HepG2 (cell line): ENCODE measurements at regions not wholly inside any gene's neighbourhood (a gene's known extent, or its start where the extent isn't known, plus 50 kb on each side); places are given as distances from the start of the nearest gene placed in this dataset.

Experiments
- ARID5B ChIP-seq: IDR thresholded peaks from 2 replicates; pipeline ENCODE4 v1.4.0; 2020; ENCODE audit warnings: mild to moderate bottlenecking, missing genetic modification reagents
- ASH2L ChIP-seq: fragments of 300-600, 200-600 bp; sonication (generic); IDR thresholded peaks from 2 replicates; pipeline ENCODE4 v1.7.0; 2017; ENCODE audit warnings: low read depth, mild to moderate bottlenecking, moderate library complexity, mixed read lengths, low read length; ENCODE audit not compliant: insufficient read length
- CREM ChIP-seq, 2 experiments: sonication (generic) in 1 of 2; formaldehyde crosslinking in 1 of 2; IDR thresholded peaks; 2 replicates each; pipeline versions ENCODE4 v1.4.0 to v1.6.1; 2016 to 2020; ENCODE audit warnings: antibody characterized with exemption in 1 of 2, mild to moderate bottlenecking in 1 of 2, missing genetic modification reagents in 1 of 2
- DBP ChIP-seq: sonication (generic); formaldehyde crosslinking; IDR thresholded peaks from 2 replicates; pipeline ENCODE4 v1.4.0; 2020; ENCODE audit warnings: missing genetic modification reagents; ENCODE audit errors: not compliant biosample characterization
- DRAP1 ChIP-seq: IDR thresholded peaks from 2 replicates; pipeline ENCODE4 v1.6.1; 2016; ENCODE audit warnings: missing genetic modification reagents, missing compliant biosample characterization
- FIP1L1 ChIP-seq: fragments of 200-400 bp; formaldehyde crosslinking; IDR thresholded peaks from 2 replicates; pipeline ENCODE4 v1.6.1; 2018; ENCODE audit warnings: low read depth, mild to moderate bottlenecking, low read length, moderate library complexity, borderline replicate concordance; ENCODE audit not compliant: insufficient read depth
- FOXK1 ChIP-seq: sonication (generic); formaldehyde crosslinking; IDR thresholded peaks from 2 replicates; pipeline ENCODE4 v1.4.0; 2020; ENCODE audit warnings: low read depth, missing genetic modification reagents, borderline replicate concordance
- HNF4A ChIP-seq: sonication (generic); formaldehyde crosslinking; IDR thresholded peaks from 2 replicates; pipeline ENCODE4 v1.4.0; 2020; ENCODE audit warnings: missing genetic modification reagents
- HNRNPK ChIP-seq: fragments of 200-400 bp; formaldehyde crosslinking; IDR thresholded peaks from 2 replicates; pipeline ENCODE4 v1.6.1; 2018; ENCODE audit warnings: low read length, low read depth, moderate library complexity, mild to moderate bottlenecking; ENCODE audit not compliant: poor library complexity, severe bottlenecking
- KAT8 ChIP-seq: IDR thresholded peaks from 2 replicates; pipeline ENCODE4 v1.6.1; 2016; ENCODE audit warnings: missing genetic modification reagents, missing compliant biosample characterization
- KDM6A ChIP-seq: IDR thresholded peaks from 2 replicates; pipeline ENCODE4 v1.6.1; 2016; ENCODE audit warnings: low read depth
- NCOA2 ChIP-seq: sonication (generic); formaldehyde crosslinking; IDR thresholded peaks from 2 replicates; pipeline ENCODE4 v1.8.0; 2022; ENCODE audit warnings: inconsistent platforms
- NCOR1 ChIP-seq: fragments of 200-600 bp; sonication (generic); IDR thresholded peaks from 2 replicates; pipeline ENCODE4 v1.7.0; 2017; ENCODE audit warnings: antibody characterized with exemption, low read length, borderline replicate concordance
- RBFOX2 ChIP-seq: fragments of 200-400 bp; formaldehyde crosslinking; IDR thresholded peaks from 2 replicates; pipeline ENCODE4 v1.6.1; 2017; ENCODE audit warnings: low read depth, mild to moderate bottlenecking, low read length
- RXRB ChIP-seq: IDR thresholded peaks from 2 replicates; pipeline ENCODE4 v1.6.1; 2016; ENCODE audit warnings: borderline replicate concordance, missing genetic modification reagents, missing compliant biosample characterization
- SMYD3 ChIP-seq: sonication (generic); formaldehyde crosslinking; IDR thresholded peaks from 2 replicates; pipeline ENCODE4 v1.8.1; 2023; ENCODE audit warnings: mild to moderate bottlenecking, missing genetic modification reagents
- SOX13 ChIP-seq, 3 experiments: fragments of 450-650 bp in 1 of 3; sonication (generic) in 1 of 3; formaldehyde crosslinking in 1 of 3; IDR thresholded peaks in 2 of 3; conservative IDR thresholded peaks in 1 of 3; 2 replicates each; pipeline versions ENCODE4 v1.5.0 to v1.6.1; 2016 to 2020; ENCODE audit warnings: antibody characterized with exemption in 1 of 3, mild to moderate bottlenecking in 1 of 3, missing compliant biosample characterization in 1 of 3, missing genetic modification reagents in 1 of 3, moderate library complexity in 1 of 3
- ZNF253 ChIP-seq: sonication (generic); formaldehyde crosslinking; IDR thresholded peaks from 2 replicates; pipeline ENCODE4 v1.8.0; 2022; ENCODE audit warnings: mild to moderate bottlenecking, missing genetic modification reagents, borderline replicate concordance
- ZNF263 ChIP-seq: sonication (generic); formaldehyde crosslinking; IDR thresholded peaks from 2 replicates; pipeline ENCODE4 v1.4.0; 2020; ENCODE audit warnings: missing genetic modification reagents
- ZNF614 ChIP-seq: IDR thresholded peaks from 2 replicates; pipeline ENCODE4 v1.6.1; 2018; ENCODE audit warnings: missing biosample characterization, missing genetic modification reagents, inconsistent platforms, borderline replicate concordance
- ZNF652 ChIP-seq: IDR thresholded peaks from 2 replicates; pipeline ENCODE4 v1.6.1; 2016; ENCODE audit warnings: low read depth, borderline replicate concordance
- TF ChIP-seq, protein P1 (sequence below): sonication (generic); IDR thresholded peaks from 2 replicates; pipeline ENCODE4 v1.6.1; 2016; ENCODE audit warnings: low read depth, borderline replicate concordance

DNA sequence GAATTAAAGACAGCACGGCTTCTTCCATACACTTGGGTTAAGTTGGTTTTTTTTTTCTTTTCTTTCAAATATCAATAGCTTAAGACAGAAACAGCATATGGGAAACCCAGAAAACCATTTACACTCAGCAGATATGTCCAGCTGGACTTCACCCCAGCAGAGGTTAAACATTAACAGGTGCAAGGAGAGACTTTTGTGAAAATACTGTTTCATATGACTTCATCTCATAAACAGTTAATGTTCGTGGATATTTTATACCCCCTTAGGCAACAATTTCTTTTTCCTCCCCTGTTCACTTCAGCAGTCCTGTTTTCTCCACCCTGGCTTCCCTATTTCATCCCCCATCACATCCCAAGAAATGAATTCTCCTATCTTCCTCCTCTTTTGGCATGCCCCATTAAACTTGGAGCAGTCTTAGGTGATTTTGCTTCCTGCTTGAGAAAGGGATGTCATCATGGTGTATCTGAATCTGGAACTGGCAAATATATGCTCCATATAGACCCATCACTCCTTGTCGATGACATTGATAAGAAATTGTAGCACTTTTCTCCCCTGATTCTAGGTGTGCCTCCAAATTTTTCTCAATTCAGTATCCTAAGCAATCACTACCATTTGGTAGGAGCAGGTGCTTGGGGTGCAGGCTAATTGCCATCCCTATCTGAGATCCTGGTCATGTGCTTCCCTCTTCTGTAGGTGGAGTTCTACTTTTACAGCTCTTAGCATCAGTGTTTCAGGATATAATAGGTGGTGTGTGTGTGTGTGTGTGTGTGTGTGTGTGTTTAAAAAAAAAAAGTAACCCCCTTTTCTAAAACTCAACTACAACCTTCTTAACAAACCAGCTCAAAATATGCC is 67.9 kb downstream of the BMP4 start (continued):
- TF ChIP-seq FIP1L1 (no peak), ZNF614 (CRISPR knock-in tag) (peak; percentile 43; the same call in 1 of the 2 replicates), KDM6A (CRISPR knock-in tag) (peak; percentile 76), DRAP1 (CRISPR knock-in tag) (peak; percentile 61), RBFOX2 (0 out of 2 replicates have a peak, but pooled peaks have one; percentile 36), CREM (IDR thresholded peaks at IDR 0.05) (peak; percentile 41; the same call in 1 of the 2 replicates), CREM (CRISPR knock-in tag; IDR thresholded peaks at IDR 0.05) (no peak), NCOR1 (no peak), FOXK1 (CRISPR knock-in tag) (0 out of 2 replicates have a peak, but pooled peaks have one; percentile 25), HNRNPK (peak; percentile 41), KAT8 (CRISPR knock-in tag) (peak; percentile 35; the same call in 1 of the 2 replicates), ZNF263 (CRISPR knock-in tag) (no peak), NCOA2 (CRISPR knock-in tag) (peak; percentile 16; the same call in 1 of the 2 replicates), DBP (CRISPR knock-in tag) (no peak), RXRB (peak; percentile 18; the same call in 1 of the 2 replicates), SOX13 (IDR thresholded peaks at IDR 0.05) (no peak), SOX13 (CRISPR knock-in tag; conservative IDR thresholded peaks at IDR 0.05 in 1 of 2, IDR thresholded peaks at IDR 0.05 in 1 of 2) (peak in 1 of 2 experiments; percentile 37; a peak in 1 of 4 replicates), ZNF253 (no peak), SMYD3 (CRISPR knock-in tag) (0 out of 2 replicates have a peak, but pooled peaks have one; percentile 47), ZNF652 (peak; percentile 76; the same call in 1 of the 2 replicates), HNF4A (peak; percentile 41; the same call in 1 of the 2 replicates), ARID5B (CRISPR knock-in tag) (peak; percentile 45; the same call in 1 of the 2 replicates), ASH2L (peak; percentile 73)
- TF ChIP-seq, protein P1, sequence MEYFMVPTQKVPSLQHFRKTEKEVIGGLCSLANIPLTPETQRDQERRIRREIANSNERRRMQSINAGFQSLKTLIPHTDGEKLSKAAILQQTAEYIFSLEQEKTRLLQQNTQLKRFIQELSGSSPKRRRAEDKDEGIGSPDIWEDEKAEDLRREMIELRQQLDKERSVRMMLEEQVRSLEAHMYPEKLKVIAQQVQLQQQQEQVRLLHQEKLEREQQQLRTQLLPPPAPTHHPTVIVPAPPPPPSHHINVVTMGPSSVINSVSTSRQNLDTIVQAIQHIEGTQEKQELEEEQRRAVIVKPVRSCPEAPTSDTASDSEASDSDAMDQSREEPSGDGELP = peak; percentile 42; the same call in 1 of the 2 replicates
